Endothelial cell of umbilical vein (primary cell): ENCODE measurements at regions not wholly inside any gene's neighbourhood (a gene's known extent, or its start where the extent isn't known, plus 50 kb on each side); places are given as distances from the start of the nearest gene placed in this dataset.

ENCODE experiments used
- BruUV-seq: library from RNA; stranded (reverse); fragments of 400-500 nt; replicated peaks from 2 replicates; lab custom pipeline; 2021; lab: Mats Ljungman, UMichigan
- CTCF ChIA-PET: fragments of 300-600, 350-600 bp; sonication (Branson Sonifier 250); formaldehyde crosslinking; loops from one replicate; lab custom pipeline; 2021; ENCODE audit warnings: antibody characterized with exemption, inconsistent platforms; lab: Charles Lee
- POLR2A ChIA-PET: fragments of 300-600, 350-600 bp; sonication (Branson Sonifier 250); formaldehyde crosslinking; loops from one replicate; lab custom pipeline; 2021; ENCODE audit warnings: antibody characterized with exemption, inconsistent platforms; lab: Charles Lee
- DNase-seq: peaks from one replicate; pipeline ENCODE4 v3.0.0-alpha.2; 2011; ENCODE audit warnings: low read depth, low spot score
- FAIRE-seq: peaks from 2 replicates; lab custom pipeline; 2011; peaks lifted over from hg19 to GRCh38; lab: Jason Lieb, UNC
- H2AFZ ChIP-seq: 2 replicates; pipeline ENCODE4 v1.6.0; 2012; ENCODE audit warnings: low read depth, low read length, control low read depth, inconsistent platforms
- H3K27ac ChIP-seq: 2 replicates; pipeline ENCODE4 v1.5.1; 2011; ENCODE audit warnings: low read depth, mild to moderate bottlenecking, control low read depth, low read length, moderate library complexity; ENCODE audit not compliant: insufficient read depth
- H3K27me3 ChIP-seq, 2 experiments: 2 replicates each; pipeline versions ENCODE4 v1.6.0 to v1.6.1; 2011; ENCODE audit warnings: low read length in 2 of 2, mixed read lengths in 1 of 2; ENCODE audit not compliant: control insufficient read depth in 2 of 2, insufficient read depth in 2 of 2
- H3K36me3 ChIP-seq, 2 experiments: 2 replicates in 1 of 2; 3 replicates in 1 of 2; pipeline ENCODE4 v1.5.1; 2011; ENCODE audit warnings: low read length in 2 of 2, mild to moderate bottlenecking in 1 of 2, moderate library complexity in 1 of 2; ENCODE audit not compliant: control insufficient read depth in 2 of 2, insufficient read depth in 2 of 2; ENCODE audit errors: extremely low read depth in 1 of 2
- H3K4me1 ChIP-seq: 3 replicates; pipeline ENCODE4 v1.5.1; 2011; ENCODE audit warnings: mild to moderate bottlenecking, low read length; ENCODE audit not compliant: control insufficient read depth, insufficient read depth; ENCODE audit errors: extremely low read depth
- H3K4me2 ChIP-seq: 2 replicates; pipeline ENCODE4 v1.6.1; 2011; ENCODE audit warnings: low read length, control low read depth, mixed read lengths; ENCODE audit not compliant: insufficient read depth
- H3K4me3 ChIP-seq, 3 experiments: fragments of 200-600 bp in 1 of 3; sonication (generic), shearing (Covaris generic) in 1 of 3; replicated peaks in 1 of 3; 2 replicates each; pipeline ENCODE4 v1.5.1; 2011 to 2016; ENCODE audit warnings: control low read depth in 3 of 3, low read length in 3 of 3, mild to moderate bottlenecking in 2 of 3, inconsistent platforms in 1 of 3, low read depth in 1 of 3, moderate library complexity in 1 of 3; ENCODE audit not compliant: insufficient read depth in 1 of 3
- H3K79me2 ChIP-seq: 2 replicates; pipeline ENCODE4 v1.6.0; 2012; ENCODE audit warnings: low read length, inconsistent platforms; ENCODE audit not compliant: control insufficient read depth, insufficient read depth
- H3K9ac ChIP-seq: replicated peaks from 2 replicates; pipeline ENCODE3; 2011; ENCODE audit warnings: low read length, control low read depth; ENCODE audit not compliant: insufficient read depth; ENCODE audit errors: extremely low read depth
- H3K9me1 ChIP-seq: replicated peaks from 3 replicates; pipeline ENCODE4 v1.6.0; 2011; ENCODE audit warnings: mild to moderate bottlenecking, low read length; ENCODE audit not compliant: control insufficient read depth, insufficient read depth; ENCODE audit errors: extremely low read depth
- H3K9me3 ChIP-seq: replicated peaks from 2 replicates; pipeline ENCODE4 v1.5.1; 2012; ENCODE audit warnings: low read length, inconsistent platforms; ENCODE audit not compliant: control insufficient read depth, insufficient read depth
- H4K20me1 ChIP-seq: replicated peaks from 2 replicates; pipeline ENCODE3; 2011; ENCODE audit warnings: mild to moderate bottlenecking, low read length; ENCODE audit not compliant: control insufficient read depth, insufficient read depth; ENCODE audit errors: extremely low read depth
- CTCF ChIP-seq, 2 donors: IDR thresholded peaks; 1 replicate in 1 of 2; 2 replicates in 1 of 2; pipeline ENCODE4 v1.5.1; 2011; ENCODE audit warnings: low read length in 2 of 2, mild to moderate bottlenecking in 2 of 2, moderate library complexity in 2 of 2, control low read depth in 1 of 2, inconsistent platforms in 1 of 2, low read depth in 1 of 2; ENCODE audit not compliant: insufficient read depth in 1 of 2; ENCODE audit errors: extremely low read depth in 1 of 2
- EZH2 ChIP-seq: IDR thresholded peaks from 2 replicates; pipeline ENCODE4 v1.6.1; 2012; ENCODE audit warnings: borderline replicate concordance, low read depth, mild to moderate bottlenecking, moderate library complexity, low read length, inconsistent platforms; ENCODE audit not compliant: severe bottlenecking
- FOS ChIP-seq: IDR thresholded peaks from 2 replicates; pipeline ENCODE4 v1.6.1; 2011; ENCODE audit warnings: mild to moderate bottlenecking, low read length, moderate library complexity, borderline replicate concordance; ENCODE audit not compliant: insufficient read depth
- GATA2 ChIP-seq: IDR thresholded peaks from 2 replicates; pipeline ENCODE4 v1.7.0; 2011; ENCODE audit warnings: low read depth, mild to moderate bottlenecking, moderate library complexity, mixed read lengths, low read length; ENCODE audit not compliant: insufficient read length, insufficient read depth
- JUN ChIP-seq: IDR thresholded peaks from 2 replicates; pipeline ENCODE4 v1.6.1; 2011; ENCODE audit warnings: borderline replicate concordance, low read depth; ENCODE audit not compliant: insufficient read length, insufficient read depth
- MAX ChIP-seq: IDR thresholded peaks from 2 replicates; pipeline ENCODE4 v1.6.1; 2011; ENCODE audit not compliant: insufficient read depth, insufficient read length
- MYC ChIP-seq: IDR thresholded peaks from one replicate; pipeline ENCODE4 v1.6.1; 2011; ENCODE audit warnings: mild to moderate bottlenecking, low read depth, low read length
- POLR2A ChIP-seq: IDR thresholded peaks from 2 replicates; pipeline ENCODE4 v1.6.1; 2012; ENCODE audit warnings: low read depth, mild to moderate bottlenecking, control low read depth, low read length
- POLR2AphosphoS5 ChIP-seq: IDR thresholded peaks from 2 replicates; pipeline ENCODE4 v1.6.1; 2012; ENCODE audit warnings: low read depth, mild to moderate bottlenecking, control low read depth, low read length, moderate library complexity; ENCODE audit not compliant: insufficient read depth
- dilution Hi-C: fragments of 300-500 bp; cut with MboI; formaldehyde crosslinking; loops from one replicate; pipeline ENCODE4 v1.15.0; 2019; ENCODE audit warnings: low sequenced_read_pairs; ENCODE audit not compliant: extremely low pct_ligation_motif_present
- intact Hi-C: fragments of 100-400 bp; cut with micrococcal nuclease; formaldehyde crosslinking; loops from one replicate; pipeline ENCODE4 v1.10.0; 2022

GRCh38 chr13:91165758-91166157 lies 181.7 kb upstream of the MIR17HG start:
- intact Hi-C loops, result no loop called here
- DNase-seq (no peak), FAIRE-seq (no peak)
- Histone ChIP-seq H3K27ac (no peak overlapping the region), H3K27me3 (no peaks in the 10 kb centered on the region), H2AFZ (no peak overlapping the region), H3K9ac (no peak overlapping the region), H3K79me2 (no peaks in the 10 kb centered on the region), H3K9me1 (no peaks in the 10 kb centered on the region), H3K4me1 (no peaks in the 10 kb centered on the region), H3K4me3 (no peak overlapping the region), H4K20me1 (no peaks in the 10 kb centered on the region), H3K36me3 (no peaks in the 10 kb centered on the region), H3K4me2 (no peak overlapping the region), H3K9me3 (no peaks in the 10 kb centered on the region)
- ChIA-PET CTCF (no interaction called here), POLR2A (no interaction called here)
- dilution Hi-C loops, result no loop called here
- no TSS peak for BruUV-seq
- no peak for TF ChIP-seq CTCF (IDR thresholded peaks at IDR 0.05; ENCODE audit: extremely low read depth in 1 of 2, insufficient read depth in 1 of 2, low read depth in 1 of 2, low read length in 2 of 2)
- TF ChIP-seq FOS, result no peak

GRCh38 chr13:91166714-91167511 lies 180.6 kb upstream of the MIR17HG start:
- Histone ChIP-seq H3K9me1 (no peaks in the 10 kb centered on the region), H4K20me1 (no peaks in the 10 kb centered on the region), H3K4me2 (no peak overlapping the region), H3K27me3 (no peaks in the 10 kb centered on the region), H3K9ac (no peak overlapping the region), H3K79me2 (no peaks in the 10 kb centered on the region), H2AFZ (no peak overlapping the region), H3K4me3 (no peak overlapping the region), H3K4me1 (no peaks in the 10 kb centered on the region), H3K27ac (no peak overlapping the region), H3K36me3 (no peaks in the 10 kb centered on the region), H3K9me3 (no peaks in the 10 kb centered on the region)
- intact Hi-C loops, result no loop called here
- CTCF ChIA-PET, result no interaction called here
- POLR2A ChIA-PET, result no interaction called here
- TF ChIP-seq POLR2A (no peak), MAX (no peak), POLR2AphosphoS5 (no peak), GATA2 (no peak), FOS (no peak), EZH2 (no peak), CTCF (IDR thresholded peaks at IDR 0.05; ENCODE audit: extremely low read depth in 1 of 2, insufficient read depth in 1 of 2, low read depth in 1 of 2, low read length in 2 of 2) (no peak), JUN (no peak), MYC (no peak)
- FAIRE-seq (no peak), DNase-seq (no peak)
- BruUV-seq, result no TSS peak
- dilution Hi-C loops, result no loop called here
